ENCODE measurements at regions not wholly inside any gene's neighbourhood (a gene's known extent, or its start where the extent isn't known, plus 50 kb on each side); places are given as distances from the start of the nearest gene placed in this dataset.

DNA sequence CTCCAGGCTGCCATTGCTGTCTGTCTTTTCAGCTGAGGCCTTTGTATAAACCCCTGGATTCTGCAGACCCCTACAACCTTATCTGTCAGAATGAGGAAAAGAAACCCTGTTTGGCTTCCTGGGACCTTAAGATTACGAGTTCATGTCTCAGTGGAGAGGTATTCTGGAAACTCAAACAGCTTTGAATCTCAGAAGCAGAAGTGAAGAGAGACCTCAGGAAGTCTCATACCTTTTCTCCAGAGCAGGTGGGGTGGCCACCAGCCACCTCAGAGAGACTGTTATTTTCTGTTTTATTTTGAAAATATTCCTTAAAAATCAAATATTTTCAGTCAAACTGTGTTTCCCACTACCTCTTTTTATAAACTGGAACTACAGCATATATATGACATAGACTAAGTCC is 457.5 kb downstream of the TMEM232 start:
- no peaks in the 10 kb centered on the region for H3K4me1 ChIP-seq (ENCODE audit: insufficient read depth)
- no peak overlapping the region for H3K4me3 Mint-ChIP-seq
- no peak for ATAC-seq
- H3K27ac ChIP-seq (ENCODE audit: low read depth), result no peak overlapping the region
- H3K27me3 ChIP-seq (ENCODE audit: insufficient read depth), result no peaks in the 10 kb centered on the region
- H3K27me3 Mint-ChIP-seq (ENCODE audit: insufficient read depth, low read depth, poor library complexity), result no peaks in the 10 kb centered on the region
- H3K4me3 ChIP-seq, result no peak overlapping the region
- no peak overlapping the region for H2AFZ ChIP-seq
- no peaks in the 10 kb centered on the region; the same call in 1 of the 2 replicates for H4K20me1 ChIP-seq (replicated peaks; ENCODE audit: insufficient read depth)
- H3K27ac Mint-ChIP-seq, result no peak overlapping the region
- H3K4me1 Mint-ChIP-seq, result no peaks in the 10 kb centered on the region
- no peaks in the 10 kb centered on the region for H3K36me3 Mint-ChIP-seq (ENCODE audit: low read depth)
- no peak overlapping the region for H3K4me2 ChIP-seq
- DNase-seq (ENCODE audit: low spot score), result no peak
- H3F3A ChIP-seq (replicated peaks; ENCODE audit: low read depth), result no peaks in the 10 kb centered on the region
- no peaks in the 10 kb centered on the region for H3K36me3 ChIP-seq (ENCODE audit: insufficient read depth)
- H3K9me2 ChIP-seq (ENCODE audit: insufficient read depth), result no peaks in the 10 kb centered on the region
- no peaks in the 10 kb centered on the region for H3K79me2 ChIP-seq (replicated peaks; ENCODE audit: insufficient read depth)
- no peak for TF ChIP-seq POLR2AphosphoS5 (IDR thresholded peaks at IDR 0.05; ENCODE audit: low read depth)
- TF ChIP-seq ZNF114 (CRISPR knock-in tag; IDR thresholded peaks at IDR 0.05), result no peak
- H3K9me3 Mint-ChIP-seq, result no peaks in the 10 kb centered on the region

DNA sequence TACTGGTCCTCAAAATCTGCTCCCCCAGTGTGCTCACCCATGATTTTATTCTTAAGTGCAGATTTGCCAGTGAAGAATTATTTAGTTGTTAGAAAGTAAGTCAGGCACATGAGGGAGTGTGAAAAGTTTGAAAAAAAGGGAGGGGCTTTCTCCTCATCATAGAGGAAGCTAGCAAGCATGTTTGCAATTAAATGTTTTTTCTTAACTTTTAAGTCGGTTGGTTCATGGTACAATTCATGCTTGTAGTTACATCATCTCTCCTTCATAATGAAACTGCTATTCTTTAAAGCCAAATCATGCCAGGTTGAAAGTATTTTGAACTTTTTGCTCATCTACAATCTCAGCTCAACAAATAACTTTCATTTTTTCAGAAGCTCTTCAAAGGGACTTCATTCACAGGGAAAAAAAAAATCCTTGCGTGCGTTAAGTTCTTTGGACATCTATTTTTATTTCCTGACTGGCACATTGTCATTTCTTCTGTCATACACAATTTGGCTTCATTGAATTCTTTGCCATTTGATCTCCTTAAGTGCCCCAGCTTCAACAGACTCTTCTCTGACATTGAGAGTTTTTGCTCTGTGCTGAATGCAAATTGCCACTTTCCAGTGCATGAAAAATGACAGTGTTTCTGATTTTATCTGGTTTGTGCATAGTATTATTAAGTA is 456.9 kb downstream of the TMEM232 start:
- Mint-ChIP-seq H3K27ac (no peak overlapping the region), H3K36me3 (ENCODE audit: low read depth) (no peaks in the 10 kb centered on the region), H3K4me3 (no peak overlapping the region), H3K4me1 (no peaks in the 10 kb centered on the region), H3K9me3 (no peaks in the 10 kb centered on the region), H3K27me3 (ENCODE audit: insufficient read depth, low read depth, poor library complexity) (no peaks in the 10 kb centered on the region)
- Histone ChIP-seq H3K4me2 (no peak overlapping the region), H3K79me2 (replicated peaks; ENCODE audit: insufficient read depth) (no peaks in the 10 kb centered on the region), H3K4me3 (no peak overlapping the region), H2AFZ (no peak overlapping the region), H3K27ac (ENCODE audit: low read depth) (no peak overlapping the region), H3K27me3 (ENCODE audit: insufficient read depth) (no peaks in the 10 kb centered on the region), H3F3A (replicated peaks; ENCODE audit: low read depth) (no peaks in the 10 kb centered on the region), H4K20me1 (replicated peaks; ENCODE audit: insufficient read depth) (no peaks in the 10 kb centered on the region; the same call in 1 of the 2 replicates), H3K4me1 (ENCODE audit: insufficient read depth) (no peaks in the 10 kb centered on the region), H3K9me2 (ENCODE audit: insufficient read depth) (0 out of 2 replicates have a peak, but pooled peaks cover 5% of the 10 kb centered on the region), H3K36me3 (ENCODE audit: insufficient read depth) (no peaks in the 10 kb centered on the region)
- ATAC-seq, result no peak
- DNase-seq (ENCODE audit: low spot score), result no peak
- TF ChIP-seq STAT1 (IDR thresholded peaks at IDR 0.05; ENCODE audit: unreplicated experiment) (no peak), EZH2 (IDR thresholded peaks at IDR 0.05; ENCODE audit: low read depth, unreplicated experiment) (no peak), NANOG (IDR thresholded peaks at IDR 0.05; ENCODE audit: borderline replicate concordance) (no peak), ZNF331 (CRISPR knock-in tag; IDR thresholded peaks at IDR 0.05; ENCODE audit: low read depth) (no peak), EZH2phosphoT487 (IDR thresholded peaks at IDR 0.05; ENCODE audit: unreplicated experiment) (no peak), CREB1 (CRISPR knock-in tag; IDR thresholded peaks at IDR 0.05; ENCODE audit: low read depth) (no peak)
- TF ChIP-seq, protein P1, sequence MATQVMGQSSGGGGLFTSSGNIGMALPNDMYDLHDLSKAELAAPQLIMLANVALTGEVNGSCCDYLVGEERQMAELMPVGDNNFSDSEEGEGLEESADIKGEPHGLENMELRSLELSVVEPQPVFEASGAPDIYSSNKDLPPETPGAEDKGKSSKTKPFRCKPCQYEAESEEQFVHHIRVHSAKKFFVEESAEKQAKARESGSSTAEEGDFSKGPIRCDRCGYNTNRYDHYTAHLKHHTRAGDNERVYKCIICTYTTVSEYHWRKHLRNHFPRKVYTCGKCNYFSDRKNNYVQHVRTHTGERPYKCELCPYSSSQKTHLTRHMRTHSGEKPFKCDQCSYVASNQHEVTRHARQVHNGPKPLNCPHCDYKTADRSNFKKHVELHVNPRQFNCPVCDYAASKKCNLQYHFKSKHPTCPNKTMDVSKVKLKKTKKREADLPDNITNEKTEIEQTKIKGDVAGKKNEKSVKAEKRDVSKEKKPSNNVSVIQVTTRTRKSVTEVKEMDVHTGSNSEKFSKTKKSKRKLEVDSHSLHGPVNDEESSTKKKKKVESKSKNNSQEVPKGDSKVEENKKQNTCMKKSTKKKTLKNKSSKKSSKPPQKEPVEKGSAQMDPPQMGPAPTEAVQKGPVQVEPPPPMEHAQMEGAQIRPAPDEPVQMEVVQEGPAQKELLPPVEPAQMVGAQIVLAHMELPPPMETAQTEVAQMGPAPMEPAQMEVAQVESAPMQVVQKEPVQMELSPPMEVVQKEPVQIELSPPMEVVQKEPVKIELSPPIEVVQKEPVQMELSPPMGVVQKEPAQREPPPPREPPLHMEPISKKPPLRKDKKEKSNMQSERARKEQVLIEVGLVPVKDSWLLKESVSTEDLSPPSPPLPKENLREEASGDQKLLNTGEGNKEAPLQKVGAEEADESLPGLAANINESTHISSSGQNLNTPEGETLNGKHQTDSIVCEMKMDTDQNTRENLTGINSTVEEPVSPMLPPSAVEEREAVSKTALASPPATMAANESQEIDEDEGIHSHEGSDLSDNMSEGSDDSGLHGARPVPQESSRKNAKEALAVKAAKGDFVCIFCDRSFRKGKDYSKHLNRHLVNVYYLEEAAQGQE (IDR thresholded peaks at IDR 0.05; ENCODE audit: unreplicated experiment), result no peak
- TF ChIP-seq, protein P2, sequence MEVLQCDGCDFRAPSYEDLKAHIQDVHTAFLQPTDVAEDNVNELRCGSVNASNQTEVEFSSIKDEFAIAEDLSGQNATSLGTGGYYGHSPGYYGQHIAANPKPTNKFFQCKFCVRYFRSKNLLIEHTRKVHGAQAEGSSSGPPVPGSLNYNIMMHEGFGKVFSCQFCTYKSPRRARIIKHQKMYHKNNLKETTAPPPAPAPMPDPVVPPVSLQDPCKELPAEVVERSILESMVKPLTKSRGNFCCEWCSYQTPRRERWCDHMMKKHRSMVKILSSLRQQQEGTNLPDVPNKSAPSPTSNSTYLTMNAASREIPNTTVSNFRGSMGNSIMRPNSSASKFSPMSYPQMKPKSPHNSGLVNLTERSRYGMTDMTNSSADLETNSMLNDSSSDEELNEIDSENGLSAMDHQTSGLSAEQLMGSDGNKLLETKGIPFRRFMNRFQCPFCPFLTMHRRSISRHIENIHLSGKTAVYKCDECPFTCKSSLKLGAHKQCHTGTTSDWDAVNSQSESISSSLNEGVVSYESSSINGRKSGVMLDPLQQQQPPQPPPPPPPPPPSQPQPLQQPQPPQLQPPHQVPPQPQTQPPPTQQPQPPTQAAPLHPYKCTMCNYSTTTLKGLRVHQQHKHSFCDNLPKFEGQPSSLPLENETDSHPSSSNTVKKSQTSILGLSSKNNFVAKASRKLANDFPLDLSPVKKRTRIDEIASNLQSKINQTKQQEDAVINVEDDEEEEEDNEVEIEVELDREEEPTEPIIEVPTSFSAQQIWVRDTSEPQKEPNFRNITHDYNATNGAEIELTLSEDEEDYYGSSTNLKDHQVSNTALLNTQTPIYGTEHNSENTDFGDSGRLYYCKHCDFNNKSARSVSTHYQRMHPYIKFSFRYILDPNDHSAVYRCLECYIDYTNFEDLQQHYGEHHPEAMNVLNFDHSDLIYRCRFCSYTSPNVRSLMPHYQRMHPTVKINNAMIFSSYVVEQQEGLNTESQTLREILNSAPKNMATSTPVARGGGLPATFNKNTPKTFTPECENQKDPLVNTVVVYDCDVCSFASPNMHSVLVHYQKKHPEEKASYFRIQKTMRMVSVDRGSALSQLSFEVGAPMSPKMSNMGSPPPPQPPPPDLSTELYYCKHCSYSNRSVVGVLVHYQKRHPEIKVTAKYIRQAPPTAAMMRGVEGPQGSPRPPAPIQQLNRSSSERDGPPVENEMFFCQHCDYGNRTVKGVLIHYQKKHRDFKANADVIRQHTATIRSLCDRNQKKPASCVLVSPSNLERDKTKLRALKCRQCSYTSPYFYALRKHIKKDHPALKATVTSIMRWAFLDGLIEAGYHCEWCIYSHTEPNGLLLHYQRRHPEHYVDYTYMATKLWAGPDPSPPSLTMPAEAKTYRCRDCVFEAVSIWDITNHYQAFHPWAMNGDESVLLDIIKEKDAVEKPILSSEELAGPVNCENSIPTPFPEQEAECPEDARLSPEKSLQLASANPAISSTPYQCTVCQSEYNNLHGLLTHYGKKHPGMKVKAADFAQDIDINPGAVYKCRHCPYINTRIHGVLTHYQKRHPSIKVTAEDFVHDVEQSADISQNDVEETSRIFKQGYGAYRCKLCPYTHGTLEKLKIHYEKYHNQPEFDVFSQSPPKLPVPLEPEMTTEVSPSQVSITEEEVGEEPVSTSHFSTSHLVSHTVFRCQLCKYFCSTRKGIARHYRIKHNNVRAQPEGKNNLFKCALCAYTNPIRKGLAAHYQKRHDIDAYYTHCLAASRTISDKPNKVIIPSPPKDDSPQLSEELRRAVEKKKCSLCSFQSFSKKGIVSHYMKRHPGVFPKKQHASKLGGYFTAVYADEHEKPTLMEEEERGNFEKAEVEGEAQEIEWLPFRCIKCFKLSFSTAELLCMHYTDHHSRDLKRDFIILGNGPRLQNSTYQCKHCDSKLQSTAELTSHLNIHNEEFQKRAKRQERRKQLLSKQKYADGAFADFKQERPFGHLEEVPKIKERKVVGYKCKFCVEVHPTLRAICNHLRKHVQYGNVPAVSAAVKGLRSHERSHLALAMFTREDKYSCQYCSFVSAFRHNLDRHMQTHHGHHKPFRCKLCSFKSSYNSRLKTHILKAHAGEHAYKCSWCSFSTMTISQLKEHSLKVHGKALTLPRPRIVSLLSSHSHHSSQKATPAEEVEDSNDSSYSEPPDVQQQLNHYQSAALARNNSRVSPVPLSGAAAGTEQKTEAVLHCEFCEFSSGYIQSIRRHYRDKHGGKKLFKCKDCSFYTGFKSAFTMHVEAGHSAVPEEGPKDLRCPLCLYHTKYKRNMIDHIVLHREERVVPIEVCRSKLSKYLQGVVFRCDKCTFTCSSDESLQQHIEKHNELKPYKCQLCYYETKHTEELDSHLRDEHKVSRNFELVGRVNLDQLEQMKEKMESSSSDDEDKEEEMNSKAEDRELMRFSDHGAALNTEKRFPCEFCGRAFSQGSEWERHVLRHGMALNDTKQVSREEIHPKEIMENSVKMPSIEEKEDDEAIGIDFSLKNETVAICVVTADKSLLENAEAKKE (CRISPR knock-in tag; IDR thresholded peaks at IDR 0.05), result no peak
- TF ChIP-seq, protein P3, sequence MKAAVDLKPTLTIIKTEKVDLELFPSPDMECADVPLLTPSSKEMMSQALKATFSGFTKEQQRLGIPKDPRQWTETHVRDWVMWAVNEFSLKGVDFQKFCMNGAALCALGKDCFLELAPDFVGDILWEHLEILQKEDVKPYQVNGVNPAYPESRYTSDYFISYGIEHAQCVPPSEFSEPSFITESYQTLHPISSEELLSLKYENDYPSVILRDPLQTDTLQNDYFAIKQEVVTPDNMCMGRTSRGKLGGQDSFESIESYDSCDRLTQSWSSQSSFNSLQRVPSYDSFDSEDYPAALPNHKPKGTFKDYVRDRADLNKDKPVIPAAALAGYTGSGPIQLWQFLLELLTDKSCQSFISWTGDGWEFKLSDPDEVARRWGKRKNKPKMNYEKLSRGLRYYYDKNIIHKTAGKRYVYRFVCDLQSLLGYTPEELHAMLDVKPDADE (IDR thresholded peaks at IDR 0.05), result no peak

Measured in GM23338 (cell line).